ENCODE measurements at regions not wholly inside any gene's neighbourhood (a gene's known extent, or its start where the extent isn't known, plus 50 kb on each side); places are given as distances from the start of the nearest gene placed in this dataset.
A peak's percentile ranks its signal among the peaks of the same experiment; 100 is the strongest.

DNA sequence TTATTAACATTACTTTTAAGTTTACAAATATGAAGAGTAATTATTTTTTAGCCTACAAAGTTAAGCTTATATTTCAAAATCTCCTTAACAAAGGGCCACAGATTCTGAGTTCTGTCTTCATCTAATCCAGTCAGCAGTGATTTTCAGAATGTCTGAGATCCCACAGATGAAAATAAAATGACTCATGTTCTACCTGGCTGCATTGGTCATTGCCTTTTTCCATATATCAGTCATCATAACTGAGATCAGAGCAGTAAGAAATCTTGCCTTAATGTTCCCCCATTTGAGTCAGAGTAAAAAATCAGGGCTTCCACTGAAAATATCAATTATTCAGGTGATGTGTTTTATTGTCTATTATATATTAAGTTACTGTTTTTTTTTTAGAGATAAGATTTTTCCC, 416.1 kb downstream of the MRPL39 start:
- Histone ChIP-seq H3K9ac (ENCODE audit: low read length) (no peak overlapping the region), H2AFZ (ENCODE audit: insufficient read depth, low read depth, low read length, poor library complexity, severe bottlenecking) (no peak overlapping the region), H3K4me3 (ENCODE audit: control extremely low read depth in 1 of 5, extremely low read depth in 1 of 5, insufficient read depth in 1 of 5, low read depth in 2 of 5, low read length in 4 of 5) (no peak overlapping the region), H3K4me1 (ENCODE audit: control insufficient read depth in 2 of 2, insufficient read depth in 2 of 2, low read length in 2 of 2) (peaks cover 23 to 28% of the 10 kb centered on the region in 2 donors), H3K9me3 (ENCODE audit: control extremely low read depth in 1 of 3, control insufficient read depth in 2 of 3, insufficient read depth in 1 of 3, low read length in 2 of 3) (peaks cover 1 to 15% (median 2%) of the 10 kb centered on the region in 3 donors), H3K4me2 (replicated peaks; ENCODE audit: low read depth, low read length, poor library complexity, severe bottlenecking) (no peak overlapping the region), H3K27ac (ENCODE audit: low read length in 2 of 2) (no peak overlapping the region), H4K20me1 (ENCODE audit: control insufficient read depth, insufficient read depth, low read length, poor library complexity, severe bottlenecking) (no peaks in the 10 kb centered on the region), H3K79me2 (ENCODE audit: control insufficient read depth, insufficient read depth, low read length) (no peaks in the 10 kb centered on the region), H3K27me3 (replicated peaks in 1 of 4; ENCODE audit: control extremely low read depth in 1 of 4, control insufficient read depth in 3 of 4, insufficient read depth in 4 of 4, low read length in 3 of 4) (no peaks in the 10 kb centered on the region), H3K36me3 (replicated peaks in 1 of 2; ENCODE audit: control extremely low read depth in 1 of 2, control insufficient read depth in 1 of 2, extremely low read depth in 1 of 2, insufficient read depth in 2 of 2, low read length in 1 of 2) (no peaks in the 10 kb centered on the region)
- TF ChIP-seq, protein P1, sequence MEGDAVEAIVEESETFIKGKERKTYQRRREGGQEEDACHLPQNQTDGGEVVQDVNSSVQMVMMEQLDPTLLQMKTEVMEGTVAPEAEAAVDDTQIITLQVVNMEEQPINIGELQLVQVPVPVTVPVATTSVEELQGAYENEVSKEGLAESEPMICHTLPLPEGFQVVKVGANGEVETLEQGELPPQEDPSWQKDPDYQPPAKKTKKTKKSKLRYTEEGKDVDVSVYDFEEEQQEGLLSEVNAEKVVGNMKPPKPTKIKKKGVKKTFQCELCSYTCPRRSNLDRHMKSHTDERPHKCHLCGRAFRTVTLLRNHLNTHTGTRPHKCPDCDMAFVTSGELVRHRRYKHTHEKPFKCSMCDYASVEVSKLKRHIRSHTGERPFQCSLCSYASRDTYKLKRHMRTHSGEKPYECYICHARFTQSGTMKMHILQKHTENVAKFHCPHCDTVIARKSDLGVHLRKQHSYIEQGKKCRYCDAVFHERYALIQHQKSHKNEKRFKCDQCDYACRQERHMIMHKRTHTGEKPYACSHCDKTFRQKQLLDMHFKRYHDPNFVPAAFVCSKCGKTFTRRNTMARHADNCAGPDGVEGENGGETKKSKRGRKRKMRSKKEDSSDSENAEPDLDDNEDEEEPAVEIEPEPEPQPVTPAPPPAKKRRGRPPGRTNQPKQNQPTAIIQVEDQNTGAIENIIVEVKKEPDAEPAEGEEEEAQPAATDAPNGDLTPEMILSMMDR (IDR thresholded peaks at IDR 0.05), result no peak
- no peak for TF ChIP-seq EZH2 (IDR thresholded peaks at IDR 0.05; ENCODE audit: borderline replicate concordance, insufficient read depth, low read depth, low read length, poor library complexity, severe bottlenecking)
- POLR2A ChIA-PET, result no interaction called here
- Mint-ChIP-seq H3K27ac (no peak overlapping the region), H3K4me3 (no peak overlapping the region), H3K9me3 (ENCODE audit: insufficient read depth) (peaks cover 2% of the 10 kb centered on the region), H3K4me1 (peaks cover 35% of the 10 kb centered on the region), H3K27me3 (no peaks in the 10 kb centered on the region)
- intact Hi-C loops (cut with micrococcal nuclease), result no loop called here
- DNase-seq (no peak), ATAC-seq (ENCODE audit: low read depth) (no peak)
- CTCF ChIA-PET, result no interaction called here

GRCh38 chr21:25189497-25189896, 417.8 kb downstream of the MRPL39 start:
- intact Hi-C loops (cut with micrococcal nuclease), result loop anchor here (5.0 kb wide), 1 partner anchor 43 kb away; no protein-coding TSS in a partner anchor
- ATAC-seq (ENCODE audit: low read depth), result no peak
- Histone ChIP-seq H2AFZ (ENCODE audit: insufficient read depth, low read depth, low read length, poor library complexity, severe bottlenecking) (peak overlapping the region; percentile 14), H3K4me3 (ENCODE audit: control extremely low read depth in 1 of 5, extremely low read depth in 1 of 5, insufficient read depth in 1 of 5, low read depth in 2 of 5, low read length in 4 of 5) (no peak overlapping the region), H3K79me2 (ENCODE audit: control insufficient read depth, insufficient read depth, low read length) (no peaks in the 10 kb centered on the region), H3K4me2 (replicated peaks; ENCODE audit: low read depth, low read length, poor library complexity, severe bottlenecking) (no peak overlapping the region), H3K36me3 (replicated peaks in 1 of 2; ENCODE audit: control extremely low read depth in 1 of 2, control insufficient read depth in 1 of 2, extremely low read depth in 1 of 2, insufficient read depth in 2 of 2, low read length in 1 of 2) (no peaks in the 10 kb centered on the region), H3K9ac (ENCODE audit: low read length) (no peak overlapping the region), H4K20me1 (ENCODE audit: control insufficient read depth, insufficient read depth, low read length, poor library complexity, severe bottlenecking) (no peaks in the 10 kb centered on the region), H3K27me3 (replicated peaks in 1 of 4; ENCODE audit: control extremely low read depth in 1 of 4, control insufficient read depth in 3 of 4, insufficient read depth in 4 of 4, low read length in 3 of 4) (no peaks in the 10 kb centered on the region), H3K27ac (ENCODE audit: low read length in 2 of 2) (no peak overlapping the region), H3K9me3 (ENCODE audit: control extremely low read depth in 1 of 3, control insufficient read depth in 2 of 3, insufficient read depth in 1 of 3, low read length in 2 of 3) (peaks cover 1 to 13% (median 2%) of the 10 kb centered on the region in 3 donors), H3K4me1 (ENCODE audit: control insufficient read depth in 2 of 2, insufficient read depth in 2 of 2, low read length in 2 of 2) (peaks cover 39 to 40% of the 10 kb centered on the region in 2 donors)
- no CpG with 5 or more reads among the region's 2 CpGs for WGBS (ENCODE audit: insufficient coverage)
- H3K27ac Mint-ChIP-seq, result no peak overlapping the region
- H3K4me3 Mint-ChIP-seq, result no peak overlapping the region
- TF ChIP-seq, protein P1 (IDR thresholded peaks at IDR 0.05), result no peak
- no peak for TF ChIP-seq EZH2 (IDR thresholded peaks at IDR 0.05; ENCODE audit: borderline replicate concordance, insufficient read depth, low read depth, low read length, poor library complexity, severe bottlenecking)
- no peaks in the 10 kb centered on the region for H3K27me3 Mint-ChIP-seq
- peaks cover 51% of the 10 kb centered on the region for H3K4me1 Mint-ChIP-seq
- no peak for DNase-seq
- peaks cover 2% of the 10 kb centered on the region for H3K9me3 Mint-ChIP-seq (ENCODE audit: insufficient read depth)
- CTCF ChIA-PET, result interaction anchor here (1.4 to 1.5 kb wide), 2 partner anchors 10 to 13 kb away, joined by 3 to 7 read pairs; no protein-coding TSS in a partner anchor
- POLR2A ChIA-PET, result no interaction called here

Data from B cell (primary cell).